ENCODE measurements at regions not wholly inside any gene's neighbourhood (a gene's known extent, or its start where the extent isn't known, plus 50 kb on each side); places are given as distances from the start of the nearest gene placed in this dataset.

DNA sequence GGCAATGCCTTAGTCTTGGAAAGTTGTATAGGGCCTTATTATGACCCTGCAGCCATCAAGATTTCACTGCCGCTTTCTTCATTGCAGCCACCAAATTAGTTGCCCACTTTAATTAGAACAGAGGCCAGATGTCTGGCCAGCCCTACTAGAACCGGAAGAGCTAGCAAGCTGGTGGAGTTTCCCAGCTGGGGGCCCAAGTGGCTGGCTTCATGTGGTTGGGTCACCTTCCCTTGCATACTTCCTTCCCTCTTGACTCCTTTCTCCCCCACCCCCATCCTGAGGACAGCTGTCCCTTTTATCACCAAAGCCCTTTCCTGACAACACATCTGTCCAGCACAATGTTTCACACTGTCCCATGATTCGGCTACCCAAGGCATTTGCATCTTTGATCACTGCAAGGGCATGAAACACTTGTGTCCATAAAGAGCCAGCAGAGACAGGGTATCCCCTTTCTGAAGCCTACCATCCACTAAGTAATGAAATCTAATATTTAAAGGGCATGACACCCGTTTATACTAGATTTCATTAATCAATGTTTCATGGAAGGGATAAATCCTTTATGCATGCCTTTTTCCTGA, 187.2 kb downstream of the BCL11A start:
- DNase-seq (ENCODE audit: low spot score in 2 of 2): no peak
- no peak overlapping the region for H3K4me3 Mint-ChIP-seq
- H3K36me3 Mint-ChIP-seq: no peaks in the 10 kb centered on the region
- H3K4me1 Mint-ChIP-seq: no peaks in the 10 kb centered on the region
- no peak overlapping the region for H3K27ac Mint-ChIP-seq
- no peak for ATAC-seq
- H3K9me3 Mint-ChIP-seq: peaks cover 4% of the 10 kb centered on the region

DNA sequence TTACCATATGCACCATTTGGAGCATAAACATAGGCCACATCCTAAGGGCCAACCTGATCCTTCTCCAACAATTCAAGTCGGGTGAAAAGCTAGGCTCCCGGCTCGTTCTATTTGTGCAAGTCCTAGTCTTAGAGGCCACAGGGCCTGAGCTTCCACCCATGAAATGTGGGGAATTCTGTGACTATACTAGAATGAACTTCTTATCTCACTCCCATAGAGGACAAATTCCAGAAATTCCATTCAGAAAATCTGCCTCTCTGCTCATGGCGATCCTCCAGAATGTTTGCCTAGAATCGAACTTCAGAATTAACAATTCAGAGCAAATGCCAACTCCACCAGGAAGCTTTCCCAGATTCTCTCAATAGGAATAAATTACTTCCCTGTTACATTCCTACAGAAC, 187.9 kb downstream of the BCL11A start:
- Mint-ChIP-seq H3K4me3 (no peak overlapping the region), H3K4me1 (no peaks in the 10 kb centered on the region), H3K27ac (no peak overlapping the region), H3K9me3 (peaks cover 4% of the 10 kb centered on the region), H3K36me3 (no peaks in the 10 kb centered on the region)
- ATAC-seq: no peak
- no peak for DNase-seq (ENCODE audit: low spot score in 2 of 2)

DNA sequence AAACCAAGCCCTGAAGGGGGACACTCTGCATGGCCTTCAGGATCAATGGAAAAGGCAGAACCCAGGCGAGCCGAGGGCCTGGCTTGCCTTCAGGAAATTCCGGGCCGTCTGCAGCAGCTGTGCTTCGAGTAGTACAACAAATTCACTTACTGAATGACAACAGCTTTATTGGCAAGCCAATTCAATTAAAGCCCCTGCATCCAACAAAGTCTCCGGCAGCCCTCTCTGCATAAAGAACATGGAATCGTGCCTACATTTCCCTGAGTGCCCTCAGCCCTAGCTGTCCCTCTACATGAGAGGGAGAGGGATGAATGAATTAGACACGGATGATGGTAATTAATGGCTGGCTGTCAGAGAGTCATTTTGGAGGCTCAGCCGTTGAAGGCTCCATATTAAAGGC, 189.0 kb downstream of the BCL11A start:
- Mint-ChIP-seq H3K9me3 (peaks cover 4% of the 10 kb centered on the region), H3K4me1 (no peaks in the 10 kb centered on the region), H3K27ac (no peak overlapping the region), H3K4me3 (no peak overlapping the region), H3K36me3 (no peaks in the 10 kb centered on the region)
- no peak for DNase-seq (ENCODE audit: low spot score in 2 of 2)
- ATAC-seq: no peak

DNA sequence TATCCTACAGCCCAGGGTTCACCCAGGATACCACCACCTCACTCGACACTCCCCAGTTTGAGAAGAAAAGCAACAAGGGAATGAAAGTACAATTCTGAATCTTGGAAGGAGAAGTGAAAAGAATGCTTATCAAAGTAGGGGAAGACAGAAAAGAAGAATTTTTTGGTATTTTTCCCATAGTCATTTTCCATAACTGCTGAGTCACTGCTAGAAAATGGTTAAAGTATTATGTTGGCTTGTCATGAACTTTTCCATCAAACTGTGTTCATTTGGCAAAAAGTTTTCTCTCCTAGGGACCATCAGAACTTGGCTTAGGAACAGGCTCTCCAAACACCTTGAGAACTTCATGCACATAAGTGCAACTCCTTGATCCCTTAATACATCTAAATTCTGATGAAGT, 192.0 kb downstream of the BCL11A start:
- no peak overlapping the region for H3K27ac Mint-ChIP-seq
- no peak for ATAC-seq
- no peaks in the 10 kb centered on the region for H3K36me3 Mint-ChIP-seq
- peaks cover 4% of the 10 kb centered on the region for H3K9me3 Mint-ChIP-seq
- H3K4me1 Mint-ChIP-seq: peaks cover 2% of the 10 kb centered on the region
- no peak for DNase-seq (ENCODE audit: low spot score in 2 of 2)
- no peak overlapping the region for H3K4me3 Mint-ChIP-seq

DNA sequence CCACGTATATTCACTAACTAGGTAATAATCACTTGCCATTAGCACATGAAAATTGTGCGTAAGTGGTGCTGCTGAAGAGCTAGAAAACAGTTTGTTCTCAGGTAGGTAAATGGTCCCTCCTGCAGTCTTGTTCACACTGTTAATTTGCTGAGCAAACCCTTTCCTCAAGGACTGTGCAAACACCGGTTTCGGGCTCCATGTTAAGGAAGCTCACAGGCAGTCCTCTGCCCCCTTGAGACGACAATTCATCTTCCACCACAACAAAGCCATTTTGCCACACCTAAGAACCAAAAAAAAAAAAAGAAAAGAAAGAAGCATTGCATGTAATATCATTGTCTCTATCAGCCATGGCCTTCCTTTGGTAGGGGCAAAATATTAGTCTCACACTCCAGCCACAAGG, 193.9 kb downstream of the BCL11A start:
- H3K36me3 Mint-ChIP-seq: no peaks in the 10 kb centered on the region
- peaks cover 4% of the 10 kb centered on the region for H3K9me3 Mint-ChIP-seq
- no peak for DNase-seq (ENCODE audit: low spot score in 2 of 2)
- H3K4me3 Mint-ChIP-seq: no peak overlapping the region
- peaks cover 6% of the 10 kb centered on the region for H3K4me1 Mint-ChIP-seq
- ATAC-seq: no peak
- no peak overlapping the region for H3K27ac Mint-ChIP-seq

DNA sequence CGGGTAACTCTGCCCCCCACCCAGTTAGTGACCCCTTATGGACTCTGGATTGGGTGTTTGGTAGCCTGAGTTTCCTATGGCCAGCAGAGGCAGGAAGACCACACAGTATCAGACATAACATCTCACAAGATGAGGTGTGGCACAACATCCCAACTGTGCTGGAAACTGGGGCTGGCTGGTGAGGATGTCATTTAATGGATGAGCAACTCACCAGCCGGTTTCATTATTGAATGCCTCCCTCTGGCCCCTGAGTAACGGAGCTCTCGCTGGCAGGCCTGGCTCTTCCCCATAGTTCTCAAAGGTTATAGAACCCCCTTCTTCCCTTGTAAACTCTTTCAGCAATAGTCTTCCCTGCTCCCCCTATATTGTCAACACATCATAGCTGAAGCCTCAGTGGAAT, 195.0 kb downstream of the BCL11A start:
- ATAC-seq (no peak), DNase-seq (ENCODE audit: low spot score in 2 of 2) (no peak)
- Mint-ChIP-seq H3K4me1 (peaks cover 6% of the 10 kb centered on the region), H3K27ac (no peak overlapping the region), H3K36me3 (no peaks in the 10 kb centered on the region), H3K9me3 (peaks cover 4% of the 10 kb centered on the region), H3K4me3 (no peak overlapping the region)

DNA sequence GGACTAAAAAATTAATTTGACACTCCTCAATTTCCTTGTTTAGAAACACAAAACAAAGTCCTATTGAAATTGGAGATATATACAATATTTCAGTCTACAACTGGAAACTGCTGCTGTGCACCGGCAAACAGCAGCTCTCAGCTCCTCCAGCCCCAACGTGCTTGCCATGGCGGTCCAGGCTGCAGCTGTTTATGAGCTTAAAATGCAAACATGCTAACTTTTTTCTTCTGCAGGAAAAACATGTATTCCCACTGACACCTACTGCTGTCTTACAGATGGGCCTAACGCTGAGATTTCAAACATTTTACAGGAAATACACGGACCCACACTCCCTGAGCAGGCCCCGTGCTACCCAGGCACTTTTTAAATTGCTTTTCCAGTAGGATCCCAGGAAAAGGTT, 195.5 kb downstream of the BCL11A start:
- ATAC-seq (no peak), DNase-seq (ENCODE audit: low spot score in 2 of 2) (no peak)
- H3K36me3 Mint-ChIP-seq: no peaks in the 10 kb centered on the region
- peaks cover 4% of the 10 kb centered on the region for H3K9me3 Mint-ChIP-seq
- no peak overlapping the region for H3K27ac Mint-ChIP-seq
- H3K4me3 Mint-ChIP-seq: no peak overlapping the region
- H3K4me1 Mint-ChIP-seq: peaks cover 6% of the 10 kb centered on the region

DNA sequence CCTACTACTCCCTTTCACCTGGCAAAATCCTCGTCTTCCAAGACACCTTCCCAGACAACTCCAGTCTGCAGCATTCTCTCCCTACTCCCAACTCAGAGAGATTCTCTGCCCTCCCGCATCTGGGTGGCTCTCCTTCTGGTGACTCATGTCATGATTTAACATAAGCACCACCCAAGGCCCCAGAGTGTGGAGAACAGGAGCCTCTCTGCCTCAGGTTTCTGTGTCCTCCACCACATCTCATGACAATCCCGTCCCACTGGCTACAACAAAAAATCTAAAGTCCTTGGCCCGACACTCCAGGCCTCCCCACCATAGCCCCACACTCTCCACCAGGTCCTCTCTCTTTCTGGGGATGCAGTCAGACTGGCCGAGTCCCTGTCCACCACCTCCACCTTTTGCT, 197.1 kb downstream of the BCL11A start:
- H3K36me3 Mint-ChIP-seq: no peaks in the 10 kb centered on the region
- H3K27ac Mint-ChIP-seq: no peak overlapping the region
- peaks cover 6% of the 10 kb centered on the region for H3K4me1 Mint-ChIP-seq
- H3K9me3 Mint-ChIP-seq: no peaks in the 10 kb centered on the region
- no peak overlapping the region for H3K4me3 Mint-ChIP-seq
- DNase-seq (ENCODE audit: low spot score in 2 of 2): no peak
- no peak for ATAC-seq

DNA sequence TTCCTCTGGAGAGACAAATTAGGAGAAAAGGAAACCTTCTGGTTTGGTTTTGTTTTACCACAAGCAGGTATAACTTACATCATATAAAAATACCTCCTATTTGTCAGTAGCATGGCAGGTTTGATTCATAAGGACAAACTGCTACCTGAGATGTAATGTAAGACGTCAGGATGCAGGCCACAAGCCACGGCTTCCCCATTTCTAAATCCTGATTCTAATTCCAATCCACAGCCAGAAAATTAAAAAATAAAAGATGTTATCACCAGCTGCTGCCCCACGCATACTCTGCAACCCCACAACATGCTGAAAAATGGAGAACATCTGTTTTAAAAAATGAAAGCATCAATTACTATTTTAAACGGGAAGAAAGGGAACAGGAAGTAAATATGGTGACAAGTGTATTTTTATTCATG, 197.6 kb downstream of the BCL11A start:
- H3K36me3 Mint-ChIP-seq: no peaks in the 10 kb centered on the region
- H3K4me3 Mint-ChIP-seq: no peak overlapping the region
- no peaks in the 10 kb centered on the region for H3K9me3 Mint-ChIP-seq
- ATAC-seq: no peak
- H3K4me1 Mint-ChIP-seq: peaks cover 6% of the 10 kb centered on the region
- no peak for DNase-seq (ENCODE audit: low spot score in 2 of 2)
- H3K27ac Mint-ChIP-seq: no peak overlapping the region

DNA sequence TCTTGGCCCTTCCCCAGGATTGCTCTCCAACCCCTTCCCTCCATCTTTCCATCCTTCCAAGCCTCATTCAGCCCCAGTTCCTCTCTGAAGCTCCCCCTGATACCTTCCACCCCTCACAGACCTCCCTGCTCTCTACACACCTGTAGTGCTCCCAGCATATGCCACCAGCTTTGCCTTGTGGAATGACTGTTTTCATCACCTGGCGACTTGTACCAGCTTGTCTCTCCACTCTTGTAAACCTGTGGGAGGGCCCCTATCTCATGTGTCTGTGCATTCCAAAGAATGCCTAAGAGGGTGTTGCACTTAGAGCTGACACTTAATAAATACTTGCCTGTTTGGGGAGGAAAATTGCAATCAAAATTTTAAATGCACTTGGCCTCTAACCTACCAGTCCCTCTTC, 198.7 kb downstream of the BCL11A start:
- ATAC-seq (no peak), DNase-seq (ENCODE audit: low spot score in 2 of 2) (no peak)
- Mint-ChIP-seq H3K27ac (no peak overlapping the region), H3K9me3 (no peaks in the 10 kb centered on the region), H3K4me1 (peaks cover 6% of the 10 kb centered on the region), H3K4me3 (no peak overlapping the region), H3K36me3 (no peaks in the 10 kb centered on the region)

DNA sequence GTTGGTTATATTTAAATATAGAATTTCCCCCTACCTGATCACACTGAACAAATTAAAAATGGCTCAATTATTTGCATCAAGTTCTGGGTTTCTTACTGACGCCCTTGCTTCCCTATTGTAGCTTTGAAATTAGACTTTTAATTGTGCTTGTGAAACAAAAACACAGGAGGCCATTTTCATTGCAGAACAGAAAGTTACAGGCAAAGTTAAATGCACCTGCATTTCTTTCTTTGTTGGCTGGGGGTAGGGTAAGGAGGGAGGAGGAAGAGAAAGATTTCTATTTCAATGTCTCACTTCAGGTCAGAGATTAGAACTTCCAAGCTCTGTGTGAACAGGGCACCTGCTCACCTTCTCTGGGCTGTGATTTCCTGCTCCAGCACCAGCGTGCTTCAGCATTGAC, 199.6 kb downstream of the BCL11A start:
- Mint-ChIP-seq H3K4me1 (peaks cover 6% of the 10 kb centered on the region), H3K27ac (no peak overlapping the region), H3K9me3 (no peaks in the 10 kb centered on the region), H3K36me3 (no peaks in the 10 kb centered on the region), H3K4me3 (no peak overlapping the region)
- no peak for ATAC-seq
- no peak for DNase-seq (ENCODE audit: low spot score in 2 of 2)

DNA sequence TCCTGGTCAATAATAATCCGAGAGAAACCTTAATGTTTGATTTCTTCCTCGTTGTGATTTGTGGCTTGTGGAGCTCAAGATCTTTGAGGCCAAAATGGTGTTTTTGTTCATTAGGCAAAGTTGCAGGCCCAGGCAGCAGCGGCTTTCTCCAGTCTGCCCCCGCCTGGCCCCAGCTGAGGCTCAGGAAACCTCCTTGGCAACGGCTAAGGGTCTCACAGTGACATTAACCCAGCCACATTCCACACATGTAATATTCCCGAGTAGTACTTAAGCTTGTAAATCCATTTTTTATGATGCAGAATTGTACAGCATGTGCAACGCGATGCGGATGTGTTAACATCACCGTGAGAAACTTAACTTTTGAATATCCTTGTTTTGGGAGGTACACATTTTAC, 200.1 kb downstream of the BCL11A start:
- Mint-ChIP-seq H3K4me1 (peaks cover 6% of the 10 kb centered on the region), H3K4me3 (no peak overlapping the region), H3K36me3 (no peaks in the 10 kb centered on the region), H3K9me3 (no peaks in the 10 kb centered on the region), H3K27ac (no peak overlapping the region)
- DNase-seq (ENCODE audit: low spot score in 2 of 2): peak in 1 of 2 donors; percentile 2
- ATAC-seq: no peak

DNA sequence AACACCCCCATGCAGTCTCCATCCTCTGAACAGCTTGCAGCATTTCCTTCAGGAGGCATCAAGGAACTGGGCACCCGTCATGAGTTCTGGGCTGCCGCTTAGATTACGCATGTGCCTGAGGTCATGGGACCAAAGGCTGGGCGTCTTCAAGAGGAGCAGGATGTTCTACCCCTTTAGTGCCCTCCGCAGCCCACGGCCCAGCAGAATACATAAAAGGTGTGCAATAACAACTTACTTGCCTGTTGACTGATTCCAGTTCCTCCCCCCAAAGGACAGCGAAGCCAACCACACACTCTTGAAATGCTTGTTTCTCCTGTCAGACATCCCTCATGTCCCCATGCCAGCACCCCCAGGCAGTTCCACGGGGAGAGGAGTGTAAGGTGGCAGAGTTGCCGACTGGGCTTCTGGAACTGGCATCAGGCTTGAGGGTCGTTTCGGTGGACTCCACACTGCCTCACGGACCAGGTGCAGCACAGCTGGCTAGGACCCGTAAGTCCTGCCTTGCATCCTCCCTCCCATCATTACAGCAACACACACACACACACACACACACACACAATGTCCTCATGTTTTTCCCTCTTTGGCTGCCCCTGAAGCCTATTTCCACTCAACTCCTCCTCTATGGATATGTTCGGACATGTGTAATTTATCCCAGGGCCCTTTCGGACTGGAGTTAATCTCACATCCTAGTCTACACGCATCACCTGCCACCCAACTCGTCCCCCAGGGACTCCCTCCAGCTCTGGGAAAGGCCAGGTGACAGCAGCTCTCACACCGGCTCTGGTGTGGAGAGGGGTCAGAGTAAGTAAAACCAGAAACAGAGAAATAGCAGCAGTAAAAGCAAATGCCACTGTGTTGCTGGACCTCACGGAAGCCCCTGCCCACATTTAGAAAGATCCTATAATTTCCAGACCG, 200.7 kb downstream of the BCL11A start:
- H3K9me3 Mint-ChIP-seq: no peaks in the 10 kb centered on the region
- no peak overlapping the region for H3K27ac Mint-ChIP-seq
- no peak for ATAC-seq
- H3K4me3 Mint-ChIP-seq: no peak overlapping the region
- no peaks in the 10 kb centered on the region for H3K36me3 Mint-ChIP-seq
- peaks cover 6% of the 10 kb centered on the region for H3K4me1 Mint-ChIP-seq
- peak in 1 of 2 donors; percentile 30 for DNase-seq (ENCODE audit: low spot score in 2 of 2)

DNA sequence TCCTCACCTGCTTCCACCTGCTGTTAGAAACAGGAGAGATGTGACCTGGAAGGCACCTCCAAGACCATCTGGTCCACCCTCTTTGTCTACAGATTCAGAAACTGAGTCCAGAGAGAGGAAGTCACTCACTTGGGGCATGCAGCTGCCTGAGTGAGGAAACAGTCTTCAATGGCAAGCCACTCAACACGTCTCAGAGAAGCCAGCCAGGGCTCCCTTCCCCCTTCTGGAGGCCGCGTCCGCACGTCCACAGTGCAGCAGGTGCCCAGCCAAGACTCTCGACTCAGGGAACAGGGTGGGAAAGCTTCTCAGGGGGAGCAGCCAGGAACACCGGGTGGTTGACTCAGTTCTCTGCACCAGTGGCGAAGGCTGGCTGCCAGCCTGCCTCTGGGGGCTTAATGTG, 201.7 kb downstream of the BCL11A start:
- H3K36me3 Mint-ChIP-seq: no peaks in the 10 kb centered on the region
- no peak overlapping the region for H3K4me3 Mint-ChIP-seq
- ATAC-seq: peak; percentile 9
- H3K27ac Mint-ChIP-seq: no peak overlapping the region
- peaks cover 6% of the 10 kb centered on the region for H3K4me1 Mint-ChIP-seq
- DNase-seq (ENCODE audit: low spot score in 2 of 2): peak in 1 of 2 donors; percentile 34
- H3K9me3 Mint-ChIP-seq: no peaks in the 10 kb centered on the region

DNA sequence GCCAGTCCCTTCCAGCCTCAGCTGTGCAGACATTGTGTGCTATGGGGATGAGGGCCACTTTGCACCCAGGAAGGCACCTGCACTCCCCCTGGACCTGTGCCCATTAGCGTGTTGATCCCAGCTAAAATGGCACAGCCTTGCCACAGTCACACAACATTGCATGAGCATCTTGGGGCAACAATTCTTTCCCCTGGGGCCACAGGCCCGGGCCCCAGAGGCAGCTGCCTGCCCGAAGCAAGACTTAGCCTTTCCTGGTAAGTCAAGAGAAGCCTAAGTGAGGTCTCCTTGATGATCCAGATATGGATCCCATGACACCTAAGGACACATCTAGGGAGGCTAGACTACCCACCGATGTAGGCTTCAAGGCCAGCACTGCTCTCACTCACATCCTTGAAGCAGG, 202.1 kb downstream of the BCL11A start:
- H3K4me1 Mint-ChIP-seq: peaks cover 2% of the 10 kb centered on the region
- no peak overlapping the region for H3K4me3 Mint-ChIP-seq
- no peak overlapping the region for H3K27ac Mint-ChIP-seq
- ATAC-seq (peak; percentile 6), DNase-seq (ENCODE audit: low spot score in 2 of 2) (no peak)
- no peaks in the 10 kb centered on the region for H3K9me3 Mint-ChIP-seq
- H3K36me3 Mint-ChIP-seq: no peaks in the 10 kb centered on the region

DNA sequence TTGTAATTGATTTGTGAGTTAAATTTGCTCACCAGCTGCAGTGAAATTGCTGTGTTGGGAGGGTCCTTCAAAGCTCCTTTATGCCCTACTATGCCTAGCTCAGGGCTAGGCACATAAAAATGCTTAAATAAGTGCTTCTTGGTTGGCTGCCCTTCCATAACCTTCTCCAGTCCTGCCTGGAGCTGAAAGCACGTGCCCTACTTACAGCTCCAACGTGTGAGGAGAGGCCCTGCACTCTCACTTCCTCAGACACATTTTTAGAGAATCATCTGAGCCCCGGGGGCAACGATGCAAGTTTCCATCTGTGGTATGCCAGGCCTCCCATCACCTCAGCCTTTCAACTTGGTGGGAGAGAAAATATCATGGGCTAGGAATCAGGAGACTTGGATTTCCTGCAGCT, 202.7 kb downstream of the BCL11A start:
- Mint-ChIP-seq H3K27ac (no peak overlapping the region), H3K4me3 (no peak overlapping the region), H3K4me1 (no peaks in the 10 kb centered on the region), H3K9me3 (no peaks in the 10 kb centered on the region), H3K36me3 (no peaks in the 10 kb centered on the region)
- peak in 1 of 2 donors; percentile 8 for DNase-seq (ENCODE audit: low spot score in 2 of 2)
- no peak for ATAC-seq
